PC-9 (cell line): ENCODE measurements at regions not wholly inside any gene's neighbourhood (a gene's known extent, or its start where the extent isn't known, plus 50 kb on each side); places are given as distances from the start of the nearest gene placed in this dataset.

Source experiments
- BruUV-seq: library from RNA; stranded (reverse); fragments of 400-500 nt; replicated peaks from 2 replicates; lab custom pipeline; 2021; lab: Mats Ljungman, UMichigan
- CTCF ChIA-PET: fragments of 300-600 bp; sonication (Branson Sonifier 250); formaldehyde crosslinking; loops from one replicate; lab custom pipeline; 2022; ENCODE audit warnings: antibody characterized with exemption; lab: Charles Lee
- POLR2A ChIA-PET: fragments of 300-600 bp; sonication (Branson Sonifier 250); formaldehyde crosslinking; loops from one replicate; lab custom pipeline; 2022; ENCODE audit warnings: antibody characterized with exemption; ENCODE audit not compliant: unreplicated experiment; lab: Charles Lee
- DNase-seq, 2 experiments: peaks; one replicate each; pipeline versions ENCODE4 v3.0.0 to v3.0.0-alpha.2; 2015 to 2022; ENCODE audit warnings: mixed read lengths in 1 of 2
- H2AFZ ChIP-seq: fragments of 200-600 bp; sonication (generic); 2 replicates; pipeline ENCODE4 v1.8.1; 2017; ENCODE audit warnings: antibody characterized with exemption
- H3F3A ChIP-seq: fragments of 200-600 bp; sonication (generic); 2 replicates; pipeline ENCODE4 v1.8.1; 2017; ENCODE audit warnings: antibody characterized with exemption, mild to moderate bottlenecking, low read depth; ENCODE audit not compliant: insufficient read depth
- H3K27ac ChIP-seq: fragments of 200-600 bp; sonication (generic); 2 replicates; pipeline ENCODE4 v1.6.1; 2016; ENCODE audit warnings: mixed run types
- H3K27me3 ChIP-seq: fragments of 200-600 bp; sonication (generic); 2 replicates; pipeline ENCODE4 v1.6.1; 2016; ENCODE audit warnings: low read depth, mixed run types; ENCODE audit not compliant: insufficient read depth
- H3K36me3 ChIP-seq: fragments of 200-600 bp; sonication (generic); 2 replicates; pipeline ENCODE4 v1.6.1; 2016; ENCODE audit warnings: low read depth, mixed run types
- H3K4me1 ChIP-seq: fragments of 200-600 bp; sonication (generic); replicated peaks from 2 replicates; pipeline ENCODE4 v1.6.1; 2016; ENCODE audit warnings: mixed run types; ENCODE audit not compliant: insufficient read depth
- H3K4me2 ChIP-seq: fragments of 200-600 bp; sonication (generic); 2 replicates; pipeline ENCODE4 v1.6.1; 2017; ENCODE audit warnings: mixed run types
- H3K4me3 ChIP-seq: fragments of 200-600 bp; sonication (generic); 2 replicates; pipeline ENCODE4 v1.6.1; 2016; ENCODE audit warnings: mixed run types
- H3K79me2 ChIP-seq: fragments of 200-600 bp; sonication (generic); 2 replicates; pipeline ENCODE4 v1.6.1; 2017; ENCODE audit warnings: low read depth, mixed run types
- H3K9me2 ChIP-seq: fragments of 200-600 bp; sonication (generic); 2 replicates; pipeline ENCODE4 v1.8.1; 2017; ENCODE audit warnings: mild to moderate bottlenecking; ENCODE audit not compliant: insufficient read depth
- H3K9me3 ChIP-seq: fragments of 200-600 bp; sonication (generic); 2 replicates; pipeline ENCODE4 v1.8.1; 2016; ENCODE audit warnings: low read depth; ENCODE audit not compliant: insufficient read depth
- H4K20me1 ChIP-seq: fragments of 200-600 bp; sonication (generic); 2 replicates; pipeline ENCODE4 v1.8.1; 2017; ENCODE audit not compliant: insufficient read depth
- CTCF ChIP-seq: fragments of 200-600 bp; sonication (generic); conservative IDR thresholded peaks from 2 replicates; pipeline ENCODE4 v1.6.1; 2017; ENCODE audit warnings: mixed run types, antibody characterized with exemption, mild to moderate bottlenecking, moderate library complexity
- EZH2 ChIP-seq: fragments of 200-600 bp; sonication (generic); IDR thresholded peaks from 2 replicates; pipeline ENCODE4 v1.8.0; 2017; ENCODE audit warnings: antibody characterized with exemption, low read depth
- intact Hi-C: fragments of 100-400 bp; cut with micrococcal nuclease; formaldehyde crosslinking; loops from one replicate; pipeline ENCODE4 v1.10.0; 2022; ENCODE audit not compliant: unreplicated experiment

DNA sequence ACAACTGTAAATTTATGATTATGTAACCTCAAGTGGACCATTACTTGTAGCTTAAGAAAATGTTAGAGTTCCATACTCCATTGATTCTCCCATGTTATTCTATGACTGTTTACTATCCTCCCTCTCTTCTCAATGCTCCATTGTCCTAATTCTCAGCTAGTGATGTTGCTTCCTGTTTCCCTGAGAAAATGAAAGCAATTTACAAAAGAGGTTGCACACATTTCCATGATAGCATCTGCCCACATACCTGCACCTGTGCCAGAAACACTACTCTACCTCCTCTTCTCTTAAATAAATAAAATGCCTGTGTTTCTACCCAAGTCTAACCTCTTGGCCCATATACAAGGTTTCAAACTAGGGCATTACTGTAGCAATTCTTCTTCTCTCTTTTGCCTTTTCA lies 1620.9 kb downstream of the FAM181B start:
- DNase-seq = no peak
- POLR2A ChIA-PET = no interaction called here
- CTCF ChIA-PET = no interaction called here

GRCh38 chr11:81104051-81104450 lies 1629.6 kb downstream of the FAM181B start:
- no peaks in the 10 kb centered on the region for H4K20me1 ChIP-seq
- H2AFZ ChIP-seq = no peak overlapping the region
- intact Hi-C loops = no loop called here
- H3K36me3 ChIP-seq = no peaks in the 10 kb centered on the region
- H3K27me3 ChIP-seq = no peaks in the 10 kb centered on the region
- no peak overlapping the region for H3K4me2 ChIP-seq
- no peak for DNase-seq
- H3K4me1 ChIP-seq = no peaks in the 10 kb centered on the region
- H3K27ac ChIP-seq = no peak overlapping the region
- H3K9me3 ChIP-seq = no peaks in the 10 kb centered on the region
- H3K4me3 ChIP-seq = no peak overlapping the region
- H3K79me2 ChIP-seq = no peaks in the 10 kb centered on the region
- POLR2A ChIA-PET = no interaction called here
- no peaks in the 10 kb centered on the region; the same call in 1 of the 2 replicates for H3K9me2 ChIP-seq
- no peak for TF ChIP-seq EZH2
- TF ChIP-seq CTCF = no peak
- BruUV-seq = no TSS peak
- CTCF ChIA-PET = no interaction called here
- no peaks in the 10 kb centered on the region for H3F3A ChIP-seq

More for the DNA sequence above, 1620.9 kb downstream of the FAM181B start:
- H3K27me3 ChIP-seq = no peaks in the 10 kb centered on the region
- no peak overlapping the region for H3K4me2 ChIP-seq
- no peaks in the 10 kb centered on the region for H3K79me2 ChIP-seq
- H3K9me2 ChIP-seq = no peaks in the 10 kb centered on the region; the same call in 1 of the 2 replicates
- no TSS peak for BruUV-seq
- no peak overlapping the region for H3K27ac ChIP-seq
- H3F3A ChIP-seq = no peaks in the 10 kb centered on the region
- no peaks in the 10 kb centered on the region for H3K4me1 ChIP-seq
- intact Hi-C loops = no loop called here
- no peak overlapping the region for H3K4me3 ChIP-seq
- TF ChIP-seq CTCF (no peak), EZH2 (no peak)
- no peaks in the 10 kb centered on the region for H3K9me3 ChIP-seq
- no peaks in the 10 kb centered on the region for H3K36me3 ChIP-seq
- H2AFZ ChIP-seq = no peak overlapping the region
- H4K20me1 ChIP-seq = no peaks in the 10 kb centered on the region

DNA sequence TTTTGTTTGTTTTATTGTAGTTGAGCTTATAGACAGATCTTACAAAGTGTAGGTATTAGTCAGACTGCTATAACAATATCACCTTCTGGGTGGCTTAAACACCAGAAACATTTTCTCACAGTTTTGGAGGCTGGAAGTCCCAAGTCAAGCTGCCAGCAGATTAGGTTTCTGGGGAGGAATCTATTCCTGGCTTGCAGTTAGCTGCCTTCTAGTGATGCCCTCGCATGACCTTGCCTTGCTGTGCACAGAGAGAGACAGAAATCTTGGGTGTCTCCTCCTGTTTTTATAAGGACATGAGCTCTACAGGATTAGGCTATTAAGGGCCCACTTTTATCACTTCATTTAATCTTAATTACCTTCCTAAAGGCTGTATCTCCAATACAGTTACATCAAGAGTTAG lies 1635.2 kb downstream of the FAM181B start:
- Histone ChIP-seq H3K36me3 (no peaks in the 10 kb centered on the region), H3K4me1 (no peaks in the 10 kb centered on the region), H3K27ac (no peak overlapping the region), H4K20me1 (no peaks in the 10 kb centered on the region), H3K4me3 (no peak overlapping the region), H3F3A (no peaks in the 10 kb centered on the region), H3K9me2 (no peaks in the 10 kb centered on the region), H2AFZ (no peak overlapping the region), H3K4me2 (no peak overlapping the region), H3K9me3 (no peaks in the 10 kb centered on the region; the same call in 1 of the 2 replicates), H3K27me3 (no peaks in the 10 kb centered on the region), H3K79me2 (no peaks in the 10 kb centered on the region)
- CTCF ChIA-PET = no interaction called here
- intact Hi-C loops = no loop called here
- no peak for TF ChIP-seq CTCF
- TF ChIP-seq EZH2 = no peak
- no TSS peak for BruUV-seq
- DNase-seq = no peak
- POLR2A ChIA-PET = no interaction called here
